Activated CD8-positive, alpha-beta T cell treated with anti-CD3 and anti-CD28 coated beads for 36 hours (primary cell): ENCODE measurements at regions not wholly inside any gene's neighbourhood (a gene's known extent, or its start where the extent isn't known, plus 50 kb on each side); places are given as distances from the start of the nearest gene placed in this dataset.

Experiments used
- ATAC-seq: fragments of 200-7000 bp; cut with Tn5 transposase; one replicate; pipeline ENCODE4 v1.10.0; 2021; ENCODE audit warnings: mild to moderate bottlenecking, moderate library complexity
- CTCF ChIA-PET: fragments of 350-600 bp; sonication (Branson Sonifier 250); formaldehyde crosslinking; loops from one replicate; lab custom pipeline; 2021; ENCODE audit warnings: antibody characterized with exemption; lab: Charles Lee
- POLR2A ChIA-PET: fragments of 350-600 bp; sonication (Branson Sonifier 250); formaldehyde crosslinking; loops from one replicate; lab custom pipeline; 2021; ENCODE audit warnings: antibody characterized with exemption; lab: Charles Lee
- DNase-seq: peaks from one replicate; pipeline ENCODE4 v3.0.0-alpha.2; 2020
- H3K27ac Mint-ChIP-seq: one replicate; pipeline ENCODE4 v1.8.0; 2021; ENCODE audit warnings: mild to moderate bottlenecking, mixed read lengths
- H3K27me3 Mint-ChIP-seq: one replicate; pipeline ENCODE4 v1.8.0; 2021; ENCODE audit warnings: mixed read lengths
- H3K36me3 Mint-ChIP-seq: one replicate; pipeline ENCODE4 v1.8.0; 2021; ENCODE audit warnings: low read depth, mixed read lengths
- H3K4me1 Mint-ChIP-seq: one replicate; pipeline ENCODE4 v1.8.0; 2021; ENCODE audit warnings: low read depth, mixed read lengths
- H3K4me3 Mint-ChIP-seq: one replicate; pipeline ENCODE4 v1.8.0; 2021; ENCODE audit warnings: mild to moderate bottlenecking, moderate library complexity, mixed read lengths
- H3K9me3 Mint-ChIP-seq: one replicate; pipeline ENCODE4 v1.8.0; 2021; ENCODE audit warnings: mixed read lengths
- CTCF ChIP-seq: fragments of 200-600 bp; IDR thresholded peaks from one replicate; pipeline ENCODE4 v1.8.0; 2022; ENCODE audit warnings: antibody characterized with exemption, mild to moderate bottlenecking
- intact Hi-C: fragments of 100-400 bp; cut with micrococcal nuclease; formaldehyde crosslinking; loops from one replicate; pipeline ENCODE4 v1.10.0; 2022

GRCh38 chr2:215777465-215778044 is 235.8 kb downstream of the MREG start:
- ChIA-PET POLR2A (no interaction called here), CTCF (interaction anchor here (1.3 kb wide), 1 partner anchor 12 kb away, joined by 3 read pairs; no protein-coding TSS in a partner anchor)
- intact Hi-C loops: no loop called here
- DNase-seq: no peak
- peaks cover 12% of the 10 kb centered on the region for H3K27me3 Mint-ChIP-seq
- no peaks in the 10 kb centered on the region for H3K36me3 Mint-ChIP-seq
- TF ChIP-seq CTCF: no peak
- no peak overlapping the region for H3K4me3 Mint-ChIP-seq
- H3K9me3 Mint-ChIP-seq: no peaks in the 10 kb centered on the region
- no peak for ATAC-seq
- H3K27ac Mint-ChIP-seq: no peak overlapping the region
- H3K4me1 Mint-ChIP-seq: no peaks in the 10 kb centered on the region

DNA sequence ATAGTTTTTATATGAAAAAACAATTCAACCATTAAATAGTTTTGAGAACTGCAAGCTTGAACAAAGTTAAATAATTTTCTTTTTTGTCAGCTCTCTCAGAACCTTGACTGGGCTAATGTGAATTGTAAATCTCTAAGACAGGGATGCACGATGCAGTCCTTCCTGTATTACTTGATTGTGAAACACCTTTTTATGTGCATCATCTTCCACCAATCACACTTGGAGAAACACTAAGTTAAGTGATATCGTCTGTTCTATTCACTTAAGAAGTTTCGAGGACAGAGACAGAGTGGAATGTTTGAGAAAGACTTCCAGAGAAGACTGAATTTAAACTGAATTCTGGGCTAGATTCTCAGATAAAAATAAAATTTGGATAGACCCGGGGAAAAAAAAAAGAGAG is 238.2 kb downstream of the MREG start:
- ATAC-seq: no peak
- H3K4me3 Mint-ChIP-seq: no peak overlapping the region
- POLR2A ChIA-PET: no interaction called here
- no peak overlapping the region for H3K27ac Mint-ChIP-seq
- H3K36me3 Mint-ChIP-seq: no peaks in the 10 kb centered on the region
- intact Hi-C loops: no loop called here
- no peak for TF ChIP-seq CTCF
- H3K27me3 Mint-ChIP-seq: peaks cover 10% of the 10 kb centered on the region
- CTCF ChIA-PET: interaction anchor here (0.9 to 1.0 kb wide), 2 partner anchors 11 to 156 kb away, joined by 3 to 4 read pairs; no protein-coding TSS in a partner anchor
- H3K4me1 Mint-ChIP-seq: no peaks in the 10 kb centered on the region
- no peaks in the 10 kb centered on the region for H3K9me3 Mint-ChIP-seq
- no peak for DNase-seq

- intact Hi-C loops: no loop called here
- Mint-ChIP-seq H3K4me1 (no peaks in the 10 kb centered on the region), H3K27me3 (peaks cover 9% of the 10 kb centered on the region), H3K27ac (no peak overlapping the region), H3K36me3 (no peaks in the 10 kb centered on the region), H3K9me3 (no peaks in the 10 kb centered on the region), H3K4me3 (no peak overlapping the region)
- no peak for TF ChIP-seq CTCF
- ChIA-PET POLR2A (no interaction called here), CTCF (interaction anchor here (1.7 kb wide), 1 partner anchor 21 kb away, joined by 3 read pairs; no protein-coding TSS in a partner anchor)
- ATAC-seq (no peak), DNase-seq (peak; percentile 13)
Measured at GRCh38 chr2:215773728-215774127, 239.6 kb downstream of the MREG start.

DNA sequence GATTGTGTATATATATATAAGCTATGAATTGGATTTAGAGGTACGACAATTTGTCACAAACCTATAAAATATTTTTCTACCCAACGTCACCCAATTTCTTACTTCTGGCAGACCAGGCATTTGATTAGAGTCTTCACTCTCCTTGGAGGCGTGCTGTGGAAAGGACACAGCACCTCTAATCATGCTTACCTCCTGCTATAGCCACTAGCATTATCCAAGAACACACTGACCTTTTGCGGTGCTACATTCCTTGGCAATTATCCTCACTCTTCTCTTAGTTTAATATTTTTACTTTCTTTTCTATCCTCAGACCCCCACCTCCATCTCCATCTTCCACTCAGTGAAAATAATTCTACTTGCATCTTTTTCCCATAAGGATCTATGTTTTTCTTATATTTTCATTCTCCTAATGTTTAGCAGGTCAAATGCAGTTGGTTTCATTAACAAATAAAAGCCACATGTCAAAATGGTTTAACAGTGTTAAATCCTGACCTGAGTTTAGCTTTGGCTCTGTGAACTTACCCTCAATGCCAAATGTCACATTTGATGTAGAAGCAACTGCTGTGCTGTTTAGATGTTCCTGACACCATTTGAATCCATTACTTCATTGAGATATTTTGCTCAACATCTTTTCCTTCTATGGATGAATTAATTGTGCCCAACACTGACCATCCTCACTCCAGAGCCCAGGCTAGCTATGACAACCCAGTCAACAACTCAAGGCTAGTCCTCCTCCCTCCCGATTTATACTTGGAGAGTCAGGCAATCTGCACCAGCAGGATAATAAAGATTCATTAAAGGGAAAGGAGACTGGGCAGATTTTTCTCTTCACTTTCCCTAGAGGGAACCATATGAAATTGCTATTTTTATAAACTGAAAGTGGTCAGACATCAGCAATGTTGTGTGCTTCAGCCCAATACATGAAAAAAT is 240.5 kb downstream of the MREG start:
- no peaks in the 10 kb centered on the region for H3K9me3 Mint-ChIP-seq
- no peaks in the 10 kb centered on the region for H3K4me1 Mint-ChIP-seq
- H3K4me3 Mint-ChIP-seq: no peak overlapping the region
- DNase-seq: no peak
- H3K27me3 Mint-ChIP-seq: peaks cover 9% of the 10 kb centered on the region
- CTCF ChIA-PET: interaction anchor here (1.7 kb wide), 1 partner anchor 21 kb away, joined by 3 read pairs; no protein-coding TSS in a partner anchor
- no peaks in the 10 kb centered on the region for H3K36me3 Mint-ChIP-seq
- intact Hi-C loops: no loop called here
- no peak for ATAC-seq
- no peak overlapping the region for H3K27ac Mint-ChIP-seq
- TF ChIP-seq CTCF: no peak
- POLR2A ChIA-PET: interaction anchor here (0.6 kb wide), 1 partner anchor 46 kb away, joined by 4 read pairs; no protein-coding TSS in a partner anchor

DNA sequence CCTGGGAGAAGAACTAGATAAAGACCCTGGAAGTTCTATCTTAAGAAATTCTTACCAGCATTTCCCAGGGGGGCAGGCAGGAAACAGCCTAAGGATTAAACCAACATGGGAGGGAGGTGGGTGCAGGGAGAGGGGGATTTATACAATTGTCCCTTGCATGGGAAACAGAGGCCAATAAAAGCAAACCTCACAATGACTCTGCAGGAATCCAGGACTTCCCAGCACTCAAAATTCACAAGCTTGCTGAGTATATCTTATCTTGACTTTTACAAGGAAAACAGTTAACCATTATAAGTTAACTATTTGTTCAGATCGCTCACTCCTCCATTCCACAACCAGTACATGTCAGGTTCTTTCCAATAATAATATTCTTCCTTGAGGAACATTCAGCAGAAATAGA is 241.3 kb downstream of the MREG start:
- Mint-ChIP-seq H3K4me1 (no peaks in the 10 kb centered on the region), H3K27me3 (peaks cover 9% of the 10 kb centered on the region), H3K4me3 (no peak overlapping the region), H3K9me3 (no peaks in the 10 kb centered on the region), H3K36me3 (no peaks in the 10 kb centered on the region), H3K27ac (no peak overlapping the region)
- intact Hi-C loops: no loop called here
- ATAC-seq (no peak), DNase-seq (no peak)
- ChIA-PET CTCF (no interaction called here), POLR2A (interaction anchor here (0.6 kb wide), 1 partner anchor 45 kb away, joined by 4 read pairs; no protein-coding TSS in a partner anchor)
- TF ChIP-seq CTCF: no peak
